MCF 10A (cell line): ENCODE measurements at regions not wholly inside any gene's neighbourhood (a gene's known extent, or its start where the extent isn't known, plus 50 kb on each side); places are given as distances from the start of the nearest gene placed in this dataset.

ENCODE experiments used
- BruUV-seq: library from RNA; stranded (reverse); fragments of 400-500 nt; replicated peaks from 2 replicates; lab custom pipeline; 2021; lab: Mats Ljungman, UMichigan
- CTCF ChIA-PET: fragments of 300-600 bp; sonication (Branson Sonifier 250); formaldehyde crosslinking; extraction: SDS; loops from one replicate; lab custom pipeline; 2021; ENCODE audit warnings: antibody characterized with exemption, inconsistent platforms; lab: Yijun Ruan, JAX
- POLR2A ChIA-PET: fragments of 300-600, 350-650 bp; sonication (Branson Sonifier 250); formaldehyde crosslinking; extraction: SDS; loops from one replicate; lab custom pipeline; 2020; ENCODE audit warnings: antibody characterized with exemption, inconsistent platforms; lab: Yijun Ruan, JAX
- DNase-seq: peaks from one replicate; pipeline ENCODE4 v3.0.0-alpha.2; 2018; ENCODE audit not compliant: unreplicated experiment
- H3K27ac Mint-ChIP-seq: one replicate; pipeline ENCODE4 v1.8.0; 2022; ENCODE audit warnings: mild to moderate bottlenecking, low read depth, mixed read lengths; ENCODE audit not compliant: unreplicated experiment
- H3K27me3 Mint-ChIP-seq: one replicate; pipeline ENCODE4 v1.8.0; 2022; ENCODE audit warnings: mixed read lengths; ENCODE audit not compliant: insufficient read depth, unreplicated experiment
- H3K36me3 Mint-ChIP-seq: one replicate; pipeline ENCODE4 v1.8.0; 2022; ENCODE audit warnings: mild to moderate bottlenecking, moderate library complexity, mixed read lengths; ENCODE audit not compliant: insufficient read depth, unreplicated experiment
- H3K4me1 Mint-ChIP-seq: one replicate; pipeline ENCODE4 v1.8.0; 2022; ENCODE audit warnings: mixed read lengths; ENCODE audit not compliant: insufficient read depth, unreplicated experiment
- H3K4me3 Mint-ChIP-seq: one replicate; pipeline ENCODE4 v1.8.0; 2022; ENCODE audit warnings: mild to moderate bottlenecking, moderate library complexity, mixed read lengths; ENCODE audit not compliant: unreplicated experiment
- H3K9me3 Mint-ChIP-seq: one replicate; pipeline ENCODE4 v1.8.0; 2022; ENCODE audit warnings: mixed read lengths; ENCODE audit not compliant: unreplicated experiment
- CTCF ChIP-seq: fragments of 200-600 bp; IDR thresholded peaks from one replicate; pipeline ENCODE4 v1.8.0; 2022; ENCODE audit warnings: antibody characterized with exemption, mild to moderate bottlenecking; ENCODE audit not compliant: unreplicated experiment
- intact Hi-C: fragments of 100-400 bp; cut with micrococcal nuclease; formaldehyde crosslinking; loops from 2 replicates; pipeline ENCODE4 v1.14.1; 2022

GRCh38 chr10:81820418-81820817 is 54.6 kb upstream of the NRG3 start:
- CTCF ChIA-PET = interaction anchor here (0.5 to 1.8 kb wide), 20 partner anchors 12 to 1156 kb away, joined by 3 to 10 read pairs (median 3); no protein-coding TSS in a partner anchor

More at GRCh38 chr10:81820418-81820817, 54.6 kb upstream of the NRG3 start:
- BruUV-seq = no TSS peak
- peak; percentile 59 for TF ChIP-seq CTCF
- Mint-ChIP-seq H3K27me3 (no peaks in the 10 kb centered on the region), H3K4me1 (no peaks in the 10 kb centered on the region), H3K27ac (no peak overlapping the region), H3K36me3 (no peaks in the 10 kb centered on the region), H3K4me3 (no peak overlapping the region), H3K9me3 (no peaks in the 10 kb centered on the region)
- POLR2A ChIA-PET = no interaction called here
- DNase-seq = peak; percentile 38
- intact Hi-C loops = loop anchor here (1.0 kb wide), 2 partner anchors 406 to 738 kb away; no protein-coding TSS in a partner anchor
